Stimulated activated CD4-positive, alpha-beta T cell treated with anti-CD3 and anti-CD28 coated beads, Interleukin-12 subunit alpha, Interleukin-12 subunit beta, amount 100 ng/mL, for 4 hours (primary cell): ENCODE measurements at regions not wholly inside any gene's neighbourhood (a gene's known extent, or its start where the extent isn't known, plus 50 kb on each side); places are given as distances from the start of the nearest gene placed in this dataset.

Source experiments
- DNase-seq: peaks from one replicate; pipeline ENCODE4 v3.0.0-alpha.2; 2020

GRCh38 chr15:93861956-93862741, 369.2 kb upstream of the MCTP2 start:
- DNase-seq, result no peak

- no peak for DNase-seq
Observed at GRCh38 chr15:93861413-93861812, 369.9 kb upstream of the MCTP2 start.

- DNase-seq, result no peak
Observed at GRCh38 chr15:93860701-93861100, 370.7 kb upstream of the MCTP2 start.

DNA sequence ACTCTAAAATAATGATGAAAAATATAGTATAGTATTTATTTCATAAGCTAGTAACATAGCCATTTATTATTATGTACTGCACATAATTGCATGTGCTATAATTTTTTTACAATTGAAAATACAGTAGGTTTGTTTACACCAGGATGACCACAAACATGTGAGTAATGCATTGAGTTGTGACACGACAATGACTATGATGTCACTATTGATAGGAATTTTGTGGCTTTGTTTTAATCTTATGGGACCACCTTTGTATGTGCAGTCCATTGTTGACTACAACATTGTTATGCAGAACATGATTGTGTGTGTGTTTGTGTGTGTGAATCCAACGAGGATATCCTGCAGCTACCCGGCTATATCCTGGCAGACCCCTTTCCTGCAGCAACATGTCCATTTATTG, 372.2 kb upstream of the MCTP2 start:
- DNase-seq, result no peak

GRCh38 chr15:93855181-93855826, 376.1 kb upstream of the MCTP2 start:
- DNase-seq, result no peak

DNA sequence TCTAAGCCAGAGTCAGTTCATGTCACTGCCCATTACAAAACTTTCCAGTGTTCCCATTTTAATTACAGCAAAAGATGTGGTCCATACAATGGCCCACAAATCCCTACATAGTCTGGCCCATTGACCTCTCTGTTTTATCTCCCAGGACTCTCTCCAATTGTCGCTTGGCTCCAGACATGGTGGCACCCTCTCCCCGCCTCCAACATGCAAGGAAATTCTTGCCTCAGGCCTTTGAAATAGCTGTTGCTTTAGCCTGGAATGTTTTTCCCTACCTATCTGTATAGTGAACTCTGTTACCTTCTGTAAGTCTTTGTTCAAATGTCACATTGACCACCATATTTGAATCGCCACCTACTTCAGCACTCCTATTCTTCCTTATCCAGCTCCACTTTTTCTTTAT, 377.3 kb upstream of the MCTP2 start:
- no peak for DNase-seq

- no peak for DNase-seq
Observed at GRCh38 chr15:93852761-93853160, 378.6 kb upstream of the MCTP2 start.

- no peak for DNase-seq
Observed at GRCh38 chr15:93848490-93848889, 382.9 kb upstream of the MCTP2 start.

GRCh38 chr15:93848076-93848475, 383.3 kb upstream of the MCTP2 start:
- DNase-seq, result no peak

- no peak for DNase-seq
Observed at GRCh38 chr15:93846148-93846547, 385.2 kb upstream of the MCTP2 start.

DNA sequence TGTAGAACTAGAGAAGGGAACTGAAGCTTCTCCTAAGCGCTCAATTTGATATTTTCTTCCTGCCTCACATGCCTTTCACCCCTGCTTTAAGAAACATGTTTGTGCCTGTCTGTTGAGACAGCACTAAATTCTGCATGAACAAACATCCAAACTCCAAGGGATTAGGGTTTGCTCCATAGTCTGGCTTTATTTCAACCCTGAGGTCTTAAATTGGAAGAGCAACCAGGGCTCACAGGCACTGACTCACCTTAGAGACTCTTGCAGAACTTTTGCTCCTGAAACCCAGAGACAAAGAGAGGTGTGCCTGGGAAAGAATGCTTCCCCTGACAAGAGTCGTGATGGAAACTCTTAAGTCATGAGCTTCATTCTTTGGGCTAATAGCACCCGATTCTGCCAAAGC, 393.9 kb upstream of the MCTP2 start:
- no peak for DNase-seq

GRCh38 chr15:93835344-93835743, 396.0 kb upstream of the MCTP2 start:
- DNase-seq, result no peak

- no peak for DNase-seq
Observed at GRCh38 chr15:93831641-93832040, 399.7 kb upstream of the MCTP2 start.

- DNase-seq, result no peak
Observed at GRCh38 chr15:93830221-93831080, 400.9 kb upstream of the MCTP2 start.

DNA sequence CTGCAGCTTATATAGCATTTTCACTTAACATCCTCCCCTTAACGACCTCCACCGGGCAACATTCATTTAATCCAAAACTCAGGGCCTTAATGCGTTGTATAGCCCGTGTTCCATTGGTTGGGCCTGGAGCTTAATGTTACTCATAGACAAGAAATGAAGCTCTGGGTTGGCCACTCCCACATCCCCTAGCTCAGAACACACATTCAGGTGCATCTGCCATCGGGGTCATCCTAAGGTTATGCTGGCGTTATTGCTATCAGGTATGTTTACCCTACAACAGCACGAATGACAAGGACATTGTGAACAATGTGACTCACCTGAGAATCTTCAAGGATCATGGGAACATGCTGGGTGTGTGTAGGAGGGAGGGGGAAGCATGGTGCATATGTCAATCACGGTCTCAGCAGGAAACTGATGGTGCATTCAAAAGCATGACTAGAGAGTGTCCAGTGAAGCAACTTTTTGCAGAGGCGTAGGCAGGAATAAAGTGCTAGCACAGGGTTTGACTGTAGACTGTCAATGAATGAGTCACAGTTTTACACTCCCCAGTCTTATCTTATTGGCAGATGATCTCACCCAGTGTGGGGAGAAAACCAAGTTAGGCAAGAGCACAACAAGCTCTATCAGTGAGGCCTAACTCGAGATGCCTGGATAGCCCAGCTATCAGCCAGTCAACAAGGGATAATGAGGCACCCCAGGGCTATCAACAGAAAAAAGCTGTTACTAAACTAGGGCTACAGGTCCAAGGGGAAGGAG, 402.1 kb upstream of the MCTP2 start:
- no peak for DNase-seq

GRCh38 chr15:93826790-93827189, 404.6 kb upstream of the MCTP2 start:
- no peak for DNase-seq

DNA sequence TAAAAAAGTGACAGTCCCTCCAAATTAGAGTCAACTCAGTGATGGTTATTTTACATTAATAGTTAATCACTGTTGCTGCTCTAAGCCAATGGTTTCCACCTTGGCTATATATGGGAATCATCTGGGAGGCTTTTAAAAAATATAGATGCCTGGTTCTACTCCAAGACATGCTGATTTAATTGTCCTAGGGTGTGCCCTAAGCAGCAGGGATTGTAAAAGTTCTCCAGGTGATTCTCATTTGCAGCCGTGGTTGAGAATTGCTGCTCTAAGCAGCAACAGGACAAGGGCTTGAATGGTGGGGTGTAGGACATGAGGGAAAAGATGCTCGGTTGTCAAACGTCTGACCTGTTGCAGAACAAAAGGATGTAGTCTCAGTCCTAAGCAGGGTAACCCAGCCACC, 405.1 kb upstream of the MCTP2 start:
- DNase-seq, result no peak

DNA sequence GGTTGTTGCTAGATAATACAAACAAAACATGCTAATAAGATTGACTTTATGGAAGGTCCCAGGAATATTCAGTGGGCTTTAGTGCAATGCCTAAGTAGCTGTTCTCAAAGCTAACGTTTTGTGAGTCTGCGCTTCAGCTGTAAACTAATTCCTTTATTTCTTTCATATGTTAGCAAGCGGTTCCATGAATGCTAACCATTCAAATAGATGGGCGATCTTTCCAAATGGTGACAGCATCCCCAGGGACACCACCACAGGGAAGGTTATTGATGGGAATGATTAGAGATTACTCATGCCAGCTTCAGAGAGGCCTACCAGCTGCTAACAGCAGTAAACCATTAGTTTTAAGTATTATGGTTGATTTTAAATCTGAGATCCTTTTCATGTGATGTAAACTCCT, 405.7 kb upstream of the MCTP2 start:
- no peak for DNase-seq

DNA sequence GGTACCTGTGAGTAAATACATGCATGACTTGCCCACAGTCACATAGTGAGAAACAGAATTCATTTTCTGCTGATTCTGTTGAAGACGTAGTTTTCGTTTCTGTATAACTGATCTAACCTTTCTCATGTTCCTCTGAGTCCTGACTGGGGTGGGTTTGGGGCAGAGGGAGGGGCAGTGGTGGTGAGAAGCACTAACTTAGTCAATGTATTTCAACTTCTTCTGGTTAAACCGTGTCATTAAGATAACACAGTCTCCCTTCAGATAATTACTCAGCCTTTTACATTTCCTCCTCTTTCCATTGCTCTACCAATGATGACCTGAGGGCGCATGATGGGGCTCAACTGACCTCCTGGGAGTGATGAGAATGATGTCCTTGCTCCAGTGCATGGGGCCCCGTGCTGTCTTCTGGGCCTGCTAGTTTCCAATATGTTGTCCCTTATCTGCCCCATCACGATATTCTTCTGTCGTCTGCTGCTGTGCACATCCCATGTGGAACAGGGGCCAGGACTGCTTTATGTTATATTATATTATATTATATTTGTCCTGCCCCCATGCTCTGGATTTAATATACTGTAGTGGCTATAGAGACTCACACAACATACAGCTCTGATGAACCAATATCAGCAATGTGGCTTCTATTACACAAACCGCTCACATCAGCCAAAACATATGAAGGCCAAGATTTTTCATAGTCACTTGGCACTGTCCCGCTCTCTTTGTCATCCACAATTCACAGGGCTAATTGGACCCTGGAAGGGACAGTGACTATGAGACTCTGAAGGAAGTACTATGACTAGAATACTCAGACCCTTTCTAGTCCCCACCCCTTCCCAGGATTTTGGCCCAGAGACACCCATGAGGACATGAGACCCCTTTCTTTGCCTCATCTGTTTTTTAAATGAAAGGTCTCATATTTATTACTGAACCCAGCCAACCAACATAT, 407.1 kb upstream of the MCTP2 start:
- no peak for DNase-seq

DNA sequence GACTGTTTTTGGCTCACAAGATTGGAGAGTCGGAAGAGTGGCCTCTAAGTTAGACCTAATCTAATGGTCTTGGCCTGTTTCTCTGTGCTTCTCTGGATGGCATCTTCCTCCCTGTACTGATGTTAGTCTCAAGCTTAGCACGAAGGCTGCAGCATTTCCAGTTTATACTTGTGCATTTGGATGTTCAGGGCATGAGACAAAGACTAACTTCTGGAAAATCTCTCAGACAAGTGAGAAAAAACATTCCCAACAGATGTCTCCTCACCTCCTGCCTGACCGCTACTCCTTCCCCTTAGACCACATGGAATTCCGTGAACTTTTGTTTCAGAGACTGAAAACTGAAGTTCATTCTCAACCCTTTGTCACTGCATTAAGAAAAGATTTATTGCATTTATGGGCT, 410.8 kb upstream of the MCTP2 start:
- no peak for DNase-seq

GRCh38 chr15:93819826-93820225, 411.5 kb upstream of the MCTP2 start:
- DNase-seq, result no peak

DNA sequence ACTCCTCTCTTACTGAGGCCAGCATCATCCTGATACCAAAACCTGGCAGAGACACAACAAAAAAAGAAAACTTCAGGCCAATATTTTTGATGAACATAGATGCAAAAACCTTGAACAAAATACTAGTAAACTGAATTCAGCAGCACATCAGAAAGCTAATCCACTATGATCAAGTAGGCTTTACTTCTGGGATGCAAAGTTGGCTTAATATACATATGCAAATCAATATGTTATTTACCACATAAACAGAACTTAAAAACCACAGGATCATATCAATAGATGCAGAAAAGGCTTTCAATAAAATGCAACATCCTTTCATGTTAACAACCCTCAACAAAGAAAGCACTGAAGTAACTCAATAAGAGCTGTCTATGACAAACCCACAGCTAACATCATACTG, 414.5 kb upstream of the MCTP2 start:
- no peak for DNase-seq
